Activated CD8-positive, alpha-beta memory T cell treated with anti-CD3 and anti-CD28 coated beads for 1 hour (primary cell): ENCODE measurements at regions not wholly inside any gene's neighbourhood (a gene's known extent, or its start where the extent isn't known, plus 50 kb on each side); places are given as distances from the start of the nearest gene placed in this dataset.
"Not testable (repeated sequence)": the region's sequence is repeated elsewhere in the genome, so short reads cannot be mapped to it uniquely, and the experiment has no call there.

Source experiments
- DNase-seq, 2 donors: peaks; one replicate each; pipeline ENCODE4 v3.0.0-alpha.2; 2020; ENCODE audit warnings: low read depth in 1 of 2; ENCODE audit errors: extremely low read depth in 1 of 2

- no peak for DNase-seq
Measured at GRCh38 chr12:131586761-131587160, 124.1 kb upstream of the SFSWAP start.

GRCh38 chr12:131587565-131587964, 123.3 kb upstream of the SFSWAP start:
- DNase-seq: no peak

- DNase-seq: no peak
Measured at GRCh38 chr12:131589221-131589897, 121.5 kb upstream of the SFSWAP start.

GRCh38 chr12:131589966-131590365, 120.9 kb upstream of the SFSWAP start:
- DNase-seq: no peak

DNA sequence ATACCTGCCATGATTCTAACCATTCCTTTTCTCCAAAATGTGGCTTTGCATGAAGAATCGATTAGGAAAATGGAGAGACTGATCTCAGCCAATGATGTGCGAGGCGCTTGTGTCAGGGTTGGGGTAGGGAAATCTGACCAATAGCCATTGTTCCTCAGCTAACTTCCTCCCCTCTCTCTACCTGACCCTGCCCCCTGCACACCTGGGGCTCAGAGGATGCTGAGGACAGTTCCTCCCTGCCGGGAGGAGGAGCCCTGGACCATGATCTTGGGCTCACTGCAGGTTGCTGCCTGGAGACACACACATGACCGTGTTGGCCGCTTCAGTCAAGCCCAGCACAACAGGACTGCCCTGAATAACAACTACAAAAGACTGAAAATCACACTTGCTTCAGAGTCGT, 119.8 kb upstream of the SFSWAP start:
- DNase-seq: no peak

DNA sequence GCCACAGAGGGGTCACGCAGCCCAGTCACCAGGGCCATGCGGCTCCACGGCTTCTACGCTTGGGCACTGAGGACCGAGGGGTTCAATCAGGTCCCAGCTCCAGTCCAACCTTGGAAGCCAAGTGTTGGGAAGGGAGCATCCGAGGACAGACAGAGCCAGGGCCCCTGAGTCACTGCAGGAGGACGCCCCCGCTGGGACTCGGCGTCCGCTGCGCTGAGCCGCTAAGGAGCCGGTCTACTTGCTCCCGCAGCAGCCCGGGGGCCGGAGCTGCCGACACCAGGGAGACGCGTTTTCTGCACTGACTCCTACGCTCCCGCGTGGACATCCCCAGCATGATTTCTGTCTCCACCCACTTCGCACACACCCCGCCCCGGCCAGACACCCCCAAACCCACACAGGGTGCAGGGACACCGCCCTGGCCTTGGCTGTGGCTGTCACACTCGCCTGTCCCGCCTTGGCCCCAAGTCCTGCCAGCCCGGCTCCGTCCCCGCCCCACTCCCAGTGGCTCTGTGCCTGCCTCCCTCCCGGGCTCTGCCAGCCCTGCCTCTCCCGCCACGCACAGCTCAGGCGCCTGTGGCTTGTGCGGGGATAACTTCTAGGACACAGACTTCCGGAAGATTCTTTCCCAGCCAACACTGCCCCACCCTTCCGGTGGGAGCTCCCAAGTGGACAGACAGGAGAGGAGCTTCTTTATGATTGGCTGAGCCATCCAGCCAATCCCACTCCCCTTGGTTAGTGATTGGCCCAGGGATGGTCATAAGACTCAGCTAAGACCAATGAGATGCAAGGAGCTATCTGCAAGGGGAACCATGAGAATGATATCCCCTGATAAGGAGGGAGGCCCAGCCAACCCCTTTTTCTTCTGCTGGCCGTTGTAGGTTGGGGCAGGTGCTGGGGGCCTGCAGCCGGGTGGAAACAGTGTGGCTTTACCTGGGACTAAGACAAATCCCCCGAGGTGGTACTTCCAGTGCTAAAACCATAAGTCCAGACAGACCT, 118.9 kb upstream of the SFSWAP start:
- no peak for DNase-seq

- DNase-seq: no peak
Measured at GRCh38 chr12:131592972-131593371, 117.9 kb upstream of the SFSWAP start.

DNA sequence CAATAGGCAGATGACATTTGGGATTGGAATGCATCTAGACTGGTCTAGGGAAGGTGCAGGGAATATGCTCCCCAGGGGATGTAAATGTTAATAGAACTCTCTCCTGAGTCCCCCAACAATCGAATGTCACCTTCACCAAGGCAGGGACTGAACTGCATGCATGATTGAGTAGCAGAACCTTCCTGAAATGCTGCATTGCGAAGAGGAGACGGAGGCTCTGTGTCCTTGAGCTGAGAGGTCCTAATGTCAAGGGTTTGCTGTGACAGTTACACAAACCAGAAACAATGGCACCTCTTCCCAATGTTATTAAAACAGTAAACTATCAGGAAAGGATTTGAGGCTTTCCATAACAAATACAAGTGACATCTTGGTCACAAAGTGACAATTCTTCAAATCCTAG, 117.5 kb upstream of the SFSWAP start:
- DNase-seq: no peak

- no peak for DNase-seq
Measured at GRCh38 chr12:131596115-131596514, 114.8 kb upstream of the SFSWAP start.

DNA sequence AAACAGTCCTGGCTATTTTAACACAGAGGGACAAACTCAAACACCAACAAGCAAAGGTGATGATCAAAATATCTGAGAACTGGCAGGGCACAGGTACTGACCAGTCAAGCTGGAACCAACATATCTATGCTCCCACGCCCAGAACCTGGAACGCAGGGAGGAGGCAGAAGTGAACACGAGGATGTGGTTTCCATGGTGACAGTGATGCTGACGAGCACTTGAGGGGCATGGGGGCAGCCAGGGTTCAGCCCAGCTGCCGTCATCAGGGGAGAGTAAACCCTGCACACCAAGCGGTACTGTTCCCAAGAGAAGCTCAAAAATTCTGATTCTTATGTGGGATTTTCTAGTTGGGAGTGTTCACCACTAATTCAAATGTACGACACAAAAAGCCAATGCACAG, 113.6 kb upstream of the SFSWAP start:
- no peak for DNase-seq

- no peak for DNase-seq
Measured at GRCh38 chr12:131598717-131599116, 112.2 kb upstream of the SFSWAP start.

GRCh38 chr12:131599190-131600159, 111.4 kb upstream of the SFSWAP start:
- no peak for DNase-seq

DNA sequence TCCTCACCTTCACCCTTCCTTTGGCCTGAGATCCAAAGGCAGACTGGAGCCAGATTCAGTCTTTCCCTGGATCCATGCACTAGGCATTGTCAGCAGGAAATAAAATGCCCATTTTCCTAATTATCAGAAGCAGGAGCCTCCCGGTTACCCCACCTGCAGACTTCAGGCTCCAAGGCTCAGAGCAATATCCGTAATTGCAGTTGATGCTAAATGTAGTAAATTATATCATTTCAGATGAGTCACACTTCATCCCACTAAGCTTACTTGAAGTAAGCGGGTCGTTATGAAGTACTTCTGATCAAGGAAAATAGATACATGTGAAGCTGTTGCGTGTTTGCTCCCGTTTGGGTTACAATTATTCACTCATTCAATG, 110.7 kb upstream of the SFSWAP start:
- DNase-seq: no peak

GRCh38 chr12:131601499-131601898, 109.4 kb upstream of the SFSWAP start:
- not testable (repeated sequence) for DNase-seq

GRCh38 chr12:131603106-131603938, 107.6 kb upstream of the SFSWAP start:
- no peak for DNase-seq

GRCh38 chr12:131603939-131604795, 106.7 kb upstream of the SFSWAP start:
- peak in 1 of 2 donors; percentile 18 for DNase-seq

DNA sequence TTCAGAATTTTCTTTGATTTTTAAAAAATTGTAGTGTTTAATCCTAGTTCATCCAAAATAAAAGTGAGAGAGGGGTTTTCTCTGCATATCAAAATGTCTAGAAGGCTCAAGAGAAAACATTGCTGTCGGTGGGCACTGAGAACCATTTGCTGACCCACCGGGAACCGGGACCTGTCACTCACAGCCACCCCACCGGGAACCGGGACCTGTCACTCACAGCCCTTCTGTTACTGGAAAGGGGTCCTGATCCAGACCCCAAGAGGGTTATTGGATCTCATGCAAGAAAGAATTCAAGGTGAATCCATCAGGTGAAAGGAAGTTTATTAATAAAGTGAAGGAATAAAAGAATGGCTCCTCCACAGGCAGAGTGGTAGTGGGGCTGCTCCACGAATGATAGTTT, 106.0 kb upstream of the SFSWAP start:
- no peak for DNase-seq

GRCh38 chr12:131605304-131605829, 105.5 kb upstream of the SFSWAP start:
- DNase-seq: no peak
